ENCODE measurements at regions not wholly inside any gene's neighbourhood (a gene's known extent, or its start where the extent isn't known, plus 50 kb on each side); places are given as distances from the start of the nearest gene placed in this dataset.

DNA sequence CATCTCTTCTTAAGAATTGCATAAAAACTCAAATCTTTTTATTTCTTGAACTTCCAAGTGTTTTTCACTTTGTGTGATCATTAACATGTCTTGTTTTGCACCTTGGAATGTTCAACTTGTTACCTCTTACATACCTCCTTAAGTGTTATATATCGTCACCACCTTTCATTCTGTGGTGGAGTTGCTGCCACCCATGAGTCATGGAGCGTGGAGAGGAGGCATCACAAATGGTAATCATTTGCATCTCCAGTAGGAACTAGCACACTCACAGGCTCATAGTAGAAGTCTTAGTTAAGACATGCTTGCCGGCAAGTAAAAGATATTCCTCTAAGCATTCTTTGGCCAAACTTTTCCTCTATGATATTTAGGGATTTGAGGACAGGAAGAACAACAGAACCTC lies 67.0 kb upstream of the VCX start:
- TF ChIP-seq, protein P1, sequence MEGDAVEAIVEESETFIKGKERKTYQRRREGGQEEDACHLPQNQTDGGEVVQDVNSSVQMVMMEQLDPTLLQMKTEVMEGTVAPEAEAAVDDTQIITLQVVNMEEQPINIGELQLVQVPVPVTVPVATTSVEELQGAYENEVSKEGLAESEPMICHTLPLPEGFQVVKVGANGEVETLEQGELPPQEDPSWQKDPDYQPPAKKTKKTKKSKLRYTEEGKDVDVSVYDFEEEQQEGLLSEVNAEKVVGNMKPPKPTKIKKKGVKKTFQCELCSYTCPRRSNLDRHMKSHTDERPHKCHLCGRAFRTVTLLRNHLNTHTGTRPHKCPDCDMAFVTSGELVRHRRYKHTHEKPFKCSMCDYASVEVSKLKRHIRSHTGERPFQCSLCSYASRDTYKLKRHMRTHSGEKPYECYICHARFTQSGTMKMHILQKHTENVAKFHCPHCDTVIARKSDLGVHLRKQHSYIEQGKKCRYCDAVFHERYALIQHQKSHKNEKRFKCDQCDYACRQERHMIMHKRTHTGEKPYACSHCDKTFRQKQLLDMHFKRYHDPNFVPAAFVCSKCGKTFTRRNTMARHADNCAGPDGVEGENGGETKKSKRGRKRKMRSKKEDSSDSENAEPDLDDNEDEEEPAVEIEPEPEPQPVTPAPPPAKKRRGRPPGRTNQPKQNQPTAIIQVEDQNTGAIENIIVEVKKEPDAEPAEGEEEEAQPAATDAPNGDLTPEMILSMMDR (IDR thresholded peaks at IDR 0.05), result no peak
- no peak for TF ChIP-seq EZH2 (IDR thresholded peaks at IDR 0.05; ENCODE audit: borderline replicate concordance, insufficient read depth, low read depth, low read length, poor library complexity, severe bottlenecking)

Data from B cell (primary cell).